ENCODE measurements at regions not wholly inside any gene's neighbourhood (a gene's known extent, or its start where the extent isn't known, plus 50 kb on each side); places are given as distances from the start of the nearest gene placed in this dataset.

- no peak for DNase-seq
Observed at GRCh38 chr2:122182616-122183355, 427.3 kb downstream of the TSN start.

- no peak for DNase-seq
Observed at GRCh38 chr2:122183890-122184289, 428.4 kb downstream of the TSN start.

- no peak for DNase-seq
Observed at GRCh38 chr2:122186761-122187222, 431.3 kb downstream of the TSN start.

- no peak for DNase-seq
Observed at GRCh38 chr2:122191331-122191730, 435.9 kb downstream of the TSN start.

GRCh38 chr2:122193622-122194021, 438.2 kb downstream of the TSN start:
- DNase-seq, result no peak

- DNase-seq, result no peak
Observed at GRCh38 chr2:122194546-122194945, 439.1 kb downstream of the TSN start.

GRCh38 chr2:122203523-122203922, 448.1 kb downstream of the TSN start:
- DNase-seq, result no peak

- DNase-seq, result no peak
Observed at GRCh38 chr2:122205641-122206040, 450.2 kb downstream of the TSN start.

- DNase-seq, result no peak
Observed at GRCh38 chr2:122206101-122206500, 450.6 kb downstream of the TSN start.

- no peak for DNase-seq
Observed at GRCh38 chr2:122209377-122209776, 453.9 kb downstream of the TSN start.

- no peak for DNase-seq
Observed at GRCh38 chr2:122210065-122210464, 454.6 kb downstream of the TSN start.

- no peak for DNase-seq
Observed at GRCh38 chr2:122210898-122211856, 455.7 kb downstream of the TSN start.

GRCh38 chr2:122213312-122213711, 457.9 kb downstream of the TSN start:
- no peak for DNase-seq

GRCh38 chr2:122216071-122216470, 460.6 kb downstream of the TSN start:
- DNase-seq, result no peak

- DNase-seq, result no peak
Observed at GRCh38 chr2:122216901-122217300, 461.4 kb downstream of the TSN start.

GRCh38 chr2:122218596-122218995, 463.1 kb downstream of the TSN start:
- DNase-seq, result no peak

- no peak for DNase-seq
Observed at GRCh38 chr2:122219504-122219903, 464.1 kb downstream of the TSN start.

- no peak for DNase-seq
Observed at GRCh38 chr2:122221665-122222064, 466.2 kb downstream of the TSN start.

GRCh38 chr2:122231296-122231695, 475.8 kb downstream of the TSN start:
- no peak for DNase-seq

GRCh38 chr2:122233372-122233771, 477.9 kb downstream of the TSN start:
- DNase-seq, result no peak

- no peak for DNase-seq
Observed at GRCh38 chr2:122236152-122236874, 480.9 kb downstream of the TSN start.

GRCh38 chr2:122236925-122237324, 481.5 kb downstream of the TSN start:
- DNase-seq, result no peak

GRCh38 chr2:122237450-122237849, 482.0 kb downstream of the TSN start:
- DNase-seq, result no peak

All from CD4-positive, alpha-beta T cell treated with Interleukin-4 for 1 hour (primary cell).